Peyer's patch (tissue), 4 donors: ENCODE measurements at regions not wholly inside any gene's neighbourhood (a gene's known extent, or its start where the extent isn't known, plus 50 kb on each side); places are given as distances from the start of the nearest gene placed in this dataset.

Experiments
- CTCF ChIP-seq, 6 experiments: fragments of 450-650 bp in 4 of 6; fragments of 200-600 bp in 2 of 6; sonication (generic) in 1 of 6; IDR thresholded peaks; one replicate each; pipeline ENCODE4 v1.5.1; 2017 to 2019; ENCODE audit warnings: antibody characterized with exemption in 6 of 6, mild to moderate bottlenecking in 3 of 6, moderate library complexity in 1 of 6
- POLR2A ChIP-seq, 2 donors: fragments of 450-650 bp; IDR thresholded peaks; one replicate each; pipeline ENCODE4 v1.5.1; 2017; ENCODE audit warnings: antibody characterized with exemption in 2 of 2, mild to moderate bottlenecking in 2 of 2, moderate library complexity in 2 of 2

- TF ChIP-seq CTCF (IDR thresholded peaks at IDR 0.05) (no peak), POLR2A (IDR thresholded peaks at IDR 0.05) (no peak)
These were observed 383.6 kb upstream of the SEMA6D start for GRCh38 chr15:47333734-47334133.
